K562 (cell line): ENCODE measurements at regions not wholly inside any gene's neighbourhood (a gene's known extent, or its start where the extent isn't known, plus 50 kb on each side); places are given as distances from the start of the nearest gene placed in this dataset.

ENCODE experiments used
- ATAC-seq: fragments of 200-7000 bp; cut with Tn5 transposase; 3 replicates; pipeline ENCODE4 v1.9.1; 2020; ENCODE audit warnings: moderate library complexity
- BruUV-seq: library from RNA; stranded (reverse); fragments of 400-500 nt; replicated peaks from 2 replicates; lab custom pipeline; 2021; lab: Mats Ljungman, UMichigan
- CTCF ChIA-PET: fragments of 300-600 bp; formaldehyde crosslinking; extraction: SDS; loops from one replicate; lab custom pipeline; 2021; ENCODE audit warnings: low intra/inter-chr PET ratio; lab: Yijun Ruan, JAX
- POLR2A ChIA-PET: fragments of 300-600, 350-650 bp; sonication (Branson Sonifier 250); formaldehyde crosslinking; extraction: SDS; loops from one replicate; lab custom pipeline; 2021; ENCODE audit warnings: antibody characterized with exemption, inconsistent platforms; lab: Yijun Ruan, JAX
- DNase-seq, 4 experiments: peaks; one replicate each; pipeline versions ENCODE4 v3.0.0 to v3.0.0-alpha.2; 2011 to 2018; ENCODE audit warnings: low spot score in 3 of 4, mixed read lengths in 3 of 4; ENCODE audit errors: extremely low read depth in 1 of 4
- FAIRE-seq: peaks from 2 replicates; lab custom pipeline; 2011; peaks lifted over from hg19 to GRCh38; lab: Jason Lieb, UNC
- H2AFZ ChIP-seq: 2 replicates; pipeline ENCODE4 v1.6.0; 2011; ENCODE audit warnings: low read depth, low read length, control low read depth, inconsistent platforms
- H3K27ac ChIP-seq: fragments of 200-600 bp; 3 replicates; pipeline ENCODE4 v1.8.0; 2011; ENCODE audit warnings: low read depth, mild to moderate bottlenecking, control low read depth, inconsistent platforms, low read length, moderate library complexity, mixed read lengths; ENCODE audit errors: extremely low read depth
- H3K27me3 ChIP-seq, 2 experiments: fragments of 300-600 bp in 1 of 2; 2 replicates in 1 of 2; 3 replicates in 1 of 2; pipeline versions ENCODE4 v1.6.0 to v1.8.0; 2011; ENCODE audit warnings: inconsistent platforms in 2 of 2, low read length in 2 of 2, mild to moderate bottlenecking in 1 of 2, mixed read lengths in 1 of 2, moderate library complexity in 1 of 2; ENCODE audit not compliant: control insufficient read depth in 2 of 2, insufficient read depth in 2 of 2
- H3K36me3 ChIP-seq: fragments of 300-600 bp; 3 replicates; pipeline ENCODE4 v1.8.0; 2011; ENCODE audit warnings: mild to moderate bottlenecking, low read length, inconsistent platforms; ENCODE audit not compliant: control insufficient read depth, insufficient read depth
- H3K4me1 ChIP-seq, 2 experiments: fragments of 200-600 bp in 1 of 2; replicated peaks in 1 of 2; 2 replicates in 1 of 2; 3 replicates in 1 of 2; pipeline versions ENCODE4 v1.5.1 to v1.8.0; 2011; ENCODE audit warnings: inconsistent platforms in 2 of 2, low read length in 2 of 2, mild to moderate bottlenecking in 1 of 2, mixed read lengths in 1 of 2, moderate library complexity in 1 of 2; ENCODE audit not compliant: control insufficient read depth in 2 of 2, insufficient read depth in 2 of 2
- H3K4me2 ChIP-seq: 2 replicates; pipeline ENCODE4 v1.6.1; 2011; ENCODE audit warnings: low read length, control low read depth, inconsistent platforms, mixed read lengths; ENCODE audit not compliant: insufficient read depth
- H3K4me3 ChIP-seq: fragments of 200-600 bp; sonication (generic), shearing (Covaris generic); 2 replicates; pipeline ENCODE4 v1.5.1; 2016; ENCODE audit warnings: control low read depth, inconsistent platforms
- H3K79me2 ChIP-seq: fragments of 200-600 bp; 3 replicates; pipeline ENCODE4 v1.8.0; 2011; ENCODE audit warnings: low read length, inconsistent platforms; ENCODE audit not compliant: control insufficient read depth, insufficient read depth
- H3K9ac ChIP-seq, 2 experiments: 2 replicates each; pipeline versions ENCODE4 v1.6.0 to v1.6.1; 2011; ENCODE audit warnings: low read depth in 2 of 2, low read length in 2 of 2, control low read depth in 1 of 2, inconsistent platforms in 1 of 2, mild to moderate bottlenecking in 1 of 2, mixed read lengths in 1 of 2; ENCODE audit not compliant: insufficient read depth in 1 of 2
- H3K9me1 ChIP-seq: one replicate; pipeline ENCODE4 v1.6.0; 2011; ENCODE audit warnings: inconsistent platforms, mild to moderate bottlenecking, low read length, moderate library complexity; ENCODE audit not compliant: control insufficient read depth, insufficient read depth
- H3K9me3 ChIP-seq: replicated peaks from 2 replicates; pipeline ENCODE4 v1.5.1; 2011; ENCODE audit warnings: low read depth, low read length, inconsistent platforms; ENCODE audit not compliant: control insufficient read depth, insufficient read depth
- H4K20me1 ChIP-seq: replicated peaks from 2 replicates; pipeline ENCODE4 v1.6.1; 2011; ENCODE audit warnings: low read length, inconsistent platforms, mixed read lengths; ENCODE audit not compliant: control insufficient read depth, insufficient read depth
- ARID3A ChIP-seq: IDR thresholded peaks from 2 replicates; pipeline ENCODE4 v1.6.1; 2012; ENCODE audit warnings: low read depth, low read length, improper control_type of control experiment, borderline replicate concordance
- CEBPB ChIP-seq: fragments of 450-650 bp; IDR thresholded peaks from 2 replicates; pipeline ENCODE4 v1.6.1; 2016; ENCODE audit warnings: missing genetic modification characterization, missing compliant biosample characterization
- CTCF ChIP-seq, 3 experiments: IDR thresholded peaks in 2 of 3; conservative IDR thresholded peaks in 1 of 3; 2 replicates each; pipeline ENCODE4 v1.5.1; 2011 to 2012; ENCODE audit warnings: low read length in 3 of 3, mild to moderate bottlenecking in 3 of 3, control low read depth in 2 of 3, improper control_type of control experiment in 1 of 3, inconsistent platforms in 1 of 3, low read depth in 1 of 3, mixed read lengths in 1 of 3, moderate library complexity in 1 of 3; ENCODE audit not compliant: insufficient read depth in 2 of 3
- E4F1 ChIP-seq: fragments of 250-450 bp; sonication (Bioruptor Pico); IDR thresholded peaks from 2 replicates; pipeline ENCODE4 v1.5.0; 2021; ENCODE audit warnings: mild to moderate bottlenecking, borderline replicate concordance
- HMBOX1 ChIP-seq: sonication (generic); IDR thresholded peaks from 2 replicates; pipeline ENCODE4 v1.6.1; 2016
- OTX1 ChIP-seq: fragments of 450-650 bp; formaldehyde crosslinking; IDR thresholded peaks from 2 replicates; pipeline ENCODE4 v1.4.0; 2022; ENCODE audit warnings: mild to moderate bottlenecking
- RAD21 ChIP-seq, 2 experiments: fragments of 250-450 bp in 1 of 2; fragments of 450-650 bp in 1 of 2; sonication (Bioruptor Pico) in 1 of 2; formaldehyde crosslinking in 1 of 2; IDR thresholded peaks in 1 of 2; conservative IDR thresholded peaks in 1 of 2; 2 replicates each; pipeline versions ENCODE4 v1.4.0 to v1.8.0; 2020 to 2022; ENCODE audit warnings: mild to moderate bottlenecking in 2 of 2, moderate library complexity in 1 of 2
- TGIF2 ChIP-seq: sonication (generic); formaldehyde crosslinking; IDR thresholded peaks from 2 replicates; pipeline ENCODE4 v1.8.1; 2022; ENCODE audit warnings: mild to moderate bottlenecking, missing genetic modification reagents, moderate library complexity
- ZBTB1 ChIP-seq: sonication (generic); formaldehyde crosslinking; IDR thresholded peaks from 2 replicates; pipeline ENCODE4 v1.8.1; 2023; ENCODE audit warnings: missing genetic modification reagents, low read depth, mild to moderate bottlenecking, borderline replicate concordance
- WGBS: fragments of 100-300 bp; shearing (Covaris generic); methylation state at CpG from one replicate; pipeline ENCODE4 v1.1.6; 2016; ENCODE audit warnings: low coverage, mixed read lengths; ENCODE audit not compliant: insufficient coverage; ENCODE audit errors: missing lambda C conversion rate; 5-methylcytosine and 5-hydroxymethylcytosine counted together
- in situ Hi-C: fragments of 300-500 bp; cut with MboI; formaldehyde crosslinking; loops from 4 replicates; pipeline ENCODE4 v1.15.0; 2018; ENCODE audit warnings: inconsistent platforms, mixed read lengths
- intact Hi-C: fragments of 100-400 bp; cut with micrococcal nuclease; formaldehyde crosslinking; loops from 2 replicates; pipeline ENCODE4 v1.14.2; 2022

GRCh38 chr2:16321872-16322271 lies 343.8 kb downstream of the CYRIA start:
- H3K4me2 ChIP-seq, result no peak overlapping the region
- DNase-seq (peak in 1 of 4 experiments; percentile 13), FAIRE-seq (no peak), ATAC-seq (peak; percentile 63; the same call in 2 of the 3 replicates)
- no peaks in the 10 kb centered on the region for H3K36me3 ChIP-seq
- no peaks in the 10 kb centered on the region for H3K79me2 ChIP-seq
- BruUV-seq, result no TSS peak
- H3K9ac ChIP-seq, result no peak overlapping the region
- no peaks in the 10 kb centered on the region for H3K9me3 ChIP-seq
- H3K4me1 ChIP-seq, result peaks cover 0 to 6% of the 10 kb centered on the region in 2 experiments; a peak in 2 of 5 replicates
- ChIA-PET POLR2A (no interaction called here), CTCF (no interaction called here)
- intact Hi-C loops (no loop called here), in situ Hi-C loops (no loop called here)
- no peak overlapping the region for H2AFZ ChIP-seq
- H3K9me1 ChIP-seq, result peaks cover 4% of the 10 kb centered on the region
- TF ChIP-seq E4F1 (CRISPR knock-in tag) (no peak), HMBOX1 (no peak), RAD21 (CRISPR knock-in tag; conservative IDR thresholded peaks at IDR 0.05 in 1 of 2, IDR thresholded peaks at IDR 0.05 in 1 of 2) (peak; percentile 30 to 41), CTCF (IDR thresholded peaks at IDR 0.05 in 2 of 3, conservative IDR thresholded peaks at IDR 0.05 in 1 of 3; ENCODE audit: insufficient read depth in 2 of 3, low read depth in 1 of 3, low read length in 3 of 3) (peak in 2 of 3 experiments; percentile 7 to 35; a peak in 2 of 6 replicates), OTX1 (no peak), ZBTB1 (CRISPR knock-in tag) (no peak), TGIF2 (CRISPR knock-in tag) (no peak), ARID3A (no peak), CEBPB (tag) (no peak)
- H3K27me3 ChIP-seq, result peaks cover 0 to 24% of the 10 kb centered on the region in 2 experiments; a peak in 1 of 5 replicates
- H3K27ac ChIP-seq, result no peak overlapping the region
- 2% methylated on average over 3 of the region's 4 CpGs for WGBS
- no peaks in the 10 kb centered on the region for H4K20me1 ChIP-seq
- H3K4me3 ChIP-seq, result no peak overlapping the region
